Uterus (tissue), 3 donors: ENCODE measurements at regions not wholly inside any gene's neighbourhood (a gene's known extent, or its start where the extent isn't known, plus 50 kb on each side); places are given as distances from the start of the nearest gene placed in this dataset.

Experiments
- DNase-seq, 2 donors: peaks; one replicate each; pipeline ENCODE4 v3.0.0-alpha.2; 2019 to 2020
- H3K27ac ChIP-seq, 2 donors: fragments of 200-600 bp; sonication (generic); 1 replicate in 1 of 2; 2 replicates in 1 of 2; pipeline ENCODE4 v1.5.1; 2016 to 2018
- H3K27me3 ChIP-seq, 2 donors: fragments of 200-600 bp; sonication (generic); one replicate each; pipeline ENCODE4 v1.5.1; 2018 to 2019; ENCODE audit warnings: control low read depth in 1 of 2
- H3K36me3 ChIP-seq, 2 donors: fragments of 200-600 bp; sonication (generic); one replicate each; pipeline ENCODE4 v1.5.1; 2019; ENCODE audit warnings: control low read depth in 1 of 2
- H3K4me1 ChIP-seq, 2 donors: fragments of 200-600 bp; sonication (generic); one replicate each; pipeline ENCODE4 v1.5.1; 2018 to 2019; ENCODE audit warnings: control low read depth in 1 of 2
- H3K4me3 ChIP-seq, 2 donors: fragments of 200-600 bp; sonication (generic); 1 replicate in 1 of 2; 2 replicates in 1 of 2; pipeline ENCODE4 v1.5.1; 2018 to 2019; ENCODE audit warnings: mild to moderate bottlenecking in 1 of 2
- H3K9me3 ChIP-seq, 2 donors: fragments of 200-600 bp; sonication (generic); one replicate each; pipeline ENCODE4 v1.5.1; 2019; ENCODE audit warnings: control low read depth in 1 of 2
- CTCF ChIP-seq, 4 experiments: fragments of 200-600 bp in 2 of 4; fragments of 450-650 bp in 2 of 4; sonication (generic) in 2 of 4; IDR thresholded peaks; one replicate each; pipeline ENCODE4 v1.5.1; 2016 to 2019; ENCODE audit warnings: antibody characterized with exemption in 4 of 4, mild to moderate bottlenecking in 2 of 4, moderate library complexity in 1 of 4
- POLR2A ChIP-seq, 2 donors: fragments of 450-650 bp; IDR thresholded peaks; one replicate each; pipeline ENCODE4 v1.6.1; 2016; ENCODE audit warnings: antibody characterized with exemption in 2 of 2, mild to moderate bottlenecking in 1 of 2, moderate library complexity in 1 of 2
- intact Hi-C: fragments of 100-400 bp; cut with DNase I; formaldehyde crosslinking; loops from one replicate; pipeline ENCODE4 v1.15.1; 2023; ENCODE audit warnings: low total_unique reads
- donor health status: DM: yes; HTN: yes; CAD: no.

- H3K9me3 ChIP-seq, result no peaks in the 10 kb centered on the region
- intact Hi-C loops, result no loop called here
- no peaks in the 10 kb centered on the region for H3K36me3 ChIP-seq
- H3K4me1 ChIP-seq, result no peaks in the 10 kb centered on the region
- no peak for DNase-seq
- no peak for TF ChIP-seq CTCF (IDR thresholded peaks at IDR 0.05)
- no peak for TF ChIP-seq POLR2A (IDR thresholded peaks at IDR 0.05)
- no peaks in the 10 kb centered on the region for H3K27me3 ChIP-seq
- no peak overlapping the region for H3K4me3 ChIP-seq
- no peak overlapping the region for H3K27ac ChIP-seq
Measured at GRCh38 chr12:38547586-38547985, 231.0 kb downstream of the ALG10B start.

DNA sequence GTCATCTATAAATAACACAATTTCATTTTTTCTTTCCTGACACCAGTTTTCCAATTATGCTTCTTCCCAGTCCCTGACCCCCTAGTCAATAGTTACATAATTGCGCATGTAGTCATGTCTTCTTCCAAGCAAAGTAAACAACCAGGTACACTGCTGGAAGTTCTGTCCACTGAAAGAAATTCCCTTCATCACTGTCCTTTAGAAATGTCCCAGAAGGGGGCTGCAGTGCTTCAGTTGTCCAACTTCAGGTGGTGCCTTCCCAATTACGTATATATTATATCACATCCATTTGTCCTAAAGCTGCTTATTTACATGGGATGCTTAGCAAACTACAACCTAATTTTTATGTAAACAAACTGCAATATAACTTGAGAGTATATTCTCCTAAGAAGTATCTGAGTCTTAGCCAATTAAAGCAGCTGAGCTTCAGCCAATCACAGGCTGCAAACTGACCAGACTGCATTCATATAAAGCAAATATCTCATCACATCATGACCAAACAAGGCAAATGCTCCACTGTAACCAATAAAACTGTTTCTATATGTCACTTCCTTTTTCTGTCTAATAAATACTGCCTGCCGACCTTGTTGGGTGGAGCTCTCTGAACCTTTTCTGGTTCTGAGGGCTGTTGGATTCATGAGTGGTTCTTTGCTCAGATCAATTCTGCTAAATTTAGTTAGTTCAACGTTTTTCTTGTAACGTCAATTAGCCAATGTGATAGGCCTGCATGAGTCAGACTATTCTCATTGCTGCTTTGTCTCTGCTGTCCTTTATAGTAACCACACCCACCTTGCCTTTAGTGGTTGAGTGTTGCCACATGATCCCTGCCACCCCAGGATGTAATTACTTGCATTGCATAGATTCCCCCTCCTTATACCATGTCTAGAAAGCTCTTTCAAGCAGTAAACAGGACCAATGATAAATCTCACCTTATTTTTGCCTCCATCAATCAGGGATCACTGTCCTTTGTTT, 239.3 kb downstream of the ALG10B start:
- H3K4me1 ChIP-seq, result no peaks in the 10 kb centered on the region
- H3K27me3 ChIP-seq, result no peaks in the 10 kb centered on the region
- no peaks in the 10 kb centered on the region for H3K9me3 ChIP-seq
- H3K27ac ChIP-seq, result peak overlapping the region in 1 of 2 donors; percentile 8
- H3K4me3 ChIP-seq, result no peak overlapping the region
- DNase-seq, result no peak
- intact Hi-C loops, result no loop called here
- H3K36me3 ChIP-seq, result no peaks in the 10 kb centered on the region
- TF ChIP-seq POLR2A (IDR thresholded peaks at IDR 0.05) (no peak), CTCF (IDR thresholded peaks at IDR 0.05) (no peak)

DNA sequence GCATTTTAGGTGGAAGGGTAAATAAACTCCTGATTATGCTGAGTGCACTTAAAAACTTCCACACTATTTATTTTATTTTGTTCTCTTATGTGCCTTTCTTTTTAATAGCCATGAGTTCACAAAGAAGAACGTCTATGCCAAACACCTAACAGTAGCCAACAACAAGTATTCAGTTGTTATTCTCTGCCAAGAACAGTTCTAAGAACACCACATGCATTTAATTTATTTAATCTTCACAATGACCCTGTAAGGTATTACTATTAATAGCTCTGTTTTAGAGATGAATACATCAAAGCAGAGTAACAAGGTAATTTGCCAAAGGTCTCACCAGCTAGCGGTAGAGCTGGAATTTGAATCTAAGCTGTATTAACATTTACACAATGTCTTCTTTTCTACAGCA, 240.1 kb downstream of the ALG10B start:
- intact Hi-C loops, result no loop called here
- Histone ChIP-seq H3K4me1 (no peaks in the 10 kb centered on the region), H3K4me3 (no peak overlapping the region), H3K9me3 (no peaks in the 10 kb centered on the region), H3K27me3 (no peaks in the 10 kb centered on the region), H3K27ac (peak overlapping the region in 1 of 2 donors; percentile 8), H3K36me3 (no peaks in the 10 kb centered on the region)
- TF ChIP-seq CTCF (IDR thresholded peaks at IDR 0.05) (no peak), POLR2A (IDR thresholded peaks at IDR 0.05) (no peak)
- no peak for DNase-seq

DNA sequence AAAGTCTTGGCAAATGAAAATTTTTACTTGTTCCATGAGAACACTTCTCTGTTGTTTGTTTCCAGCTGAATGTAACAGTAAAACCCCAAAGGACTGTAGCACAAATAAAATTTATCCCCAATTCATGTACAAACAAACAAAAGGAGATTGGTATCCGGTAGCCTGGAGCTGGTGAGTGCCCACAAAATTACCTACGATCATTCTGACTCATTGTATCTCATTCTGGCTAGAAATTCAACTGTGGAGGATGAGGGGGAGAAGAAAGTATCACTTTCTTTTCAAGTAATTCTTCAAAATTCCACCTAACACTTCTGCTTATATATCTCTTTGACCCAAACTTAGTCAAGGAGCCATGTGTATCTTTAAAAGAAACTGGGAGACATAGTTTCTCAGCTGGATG, 268.5 kb downstream of the ALG10B start:
- intact Hi-C loops, result no loop called here
- Histone ChIP-seq H3K4me3 (no peak overlapping the region), H3K9me3 (no peaks in the 10 kb centered on the region), H3K27me3 (no peaks in the 10 kb centered on the region), H3K36me3 (no peaks in the 10 kb centered on the region), H3K4me1 (no peaks in the 10 kb centered on the region), H3K27ac (no peak overlapping the region)
- TF ChIP-seq POLR2A (IDR thresholded peaks at IDR 0.05) (no peak), CTCF (IDR thresholded peaks at IDR 0.05) (no peak)
- DNase-seq, result no peak

- no peaks in the 10 kb centered on the region for H3K9me3 ChIP-seq
- intact Hi-C loops, result no loop called here
- no peak for DNase-seq
- no peaks in the 10 kb centered on the region for H3K27me3 ChIP-seq
- no peaks in the 10 kb centered on the region for H3K4me1 ChIP-seq
- no peaks in the 10 kb centered on the region for H3K36me3 ChIP-seq
- TF ChIP-seq POLR2A (IDR thresholded peaks at IDR 0.05) (no peak), CTCF (IDR thresholded peaks at IDR 0.05) (no peak)
- H3K4me3 ChIP-seq, result no peak overlapping the region
- no peak overlapping the region for H3K27ac ChIP-seq
Measured at GRCh38 chr12:38586789-38587188, 270.2 kb downstream of the ALG10B start.
